Calu3 (cell line): ENCODE measurements at regions not wholly inside any gene's neighbourhood (a gene's known extent, or its start where the extent isn't known, plus 50 kb on each side); places are given as distances from the start of the nearest gene placed in this dataset.

Experiments
- BruUV-seq: library from RNA; stranded (reverse); fragments of 400-500 nt; replicated peaks from 2 replicates; lab custom pipeline; 2021; lab: Mats Ljungman, UMichigan
- CTCF ChIA-PET: fragments of 300-600 bp; sonication (Branson Sonifier 250); formaldehyde crosslinking; loops from one replicate; lab custom pipeline; 2022; ENCODE audit warnings: antibody characterized with exemption; lab: Charles Lee
- DNase-seq: peaks from one replicate; pipeline ENCODE4 v3.0.0; 2022
- H3K27ac Mint-ChIP-seq: one replicate; pipeline ENCODE4 v1.8.0; 2022; ENCODE audit warnings: mixed read lengths; ENCODE audit not compliant: unreplicated experiment
- H3K27me3 Mint-ChIP-seq: one replicate; pipeline ENCODE4 v1.8.0; 2022; ENCODE audit warnings: mixed read lengths; ENCODE audit not compliant: unreplicated experiment
- H3K36me3 Mint-ChIP-seq: one replicate; pipeline ENCODE4 v1.8.0; 2022; ENCODE audit warnings: mild to moderate bottlenecking, moderate library complexity, mixed read lengths; ENCODE audit not compliant: insufficient read depth, unreplicated experiment
- H3K4me1 Mint-ChIP-seq: one replicate; pipeline ENCODE4 v1.8.0; 2022; ENCODE audit warnings: mild to moderate bottlenecking, low read depth, mixed read lengths; ENCODE audit not compliant: unreplicated experiment
- H3K4me3 Mint-ChIP-seq: one replicate; pipeline ENCODE4 v1.8.0; 2022; ENCODE audit warnings: mild to moderate bottlenecking, low read depth, moderate library complexity, mixed read lengths; ENCODE audit not compliant: unreplicated experiment
- H3K9me3 Mint-ChIP-seq: one replicate; pipeline ENCODE4 v1.8.0; 2022; ENCODE audit warnings: low read depth, mixed read lengths; ENCODE audit not compliant: unreplicated experiment
- CTCF ChIP-seq: fragments of 200-600 bp; IDR thresholded peaks from one replicate; pipeline ENCODE4 v1.8.0; 2022; ENCODE audit warnings: antibody characterized with exemption; ENCODE audit not compliant: unreplicated experiment
- intact Hi-C: fragments of 100-400 bp; cut with micrococcal nuclease; formaldehyde crosslinking; loops from one replicate; pipeline ENCODE4 v1.10.0; 2022; ENCODE audit not compliant: unreplicated experiment

- Mint-ChIP-seq H3K9me3 (no peaks in the 10 kb centered on the region), H3K27me3 (no peaks in the 10 kb centered on the region), H3K4me1 (peaks cover 5% of the 10 kb centered on the region), H3K4me3 (no peak overlapping the region), H3K27ac (no peak overlapping the region), H3K36me3 (no peaks in the 10 kb centered on the region)
- no peak for DNase-seq
- CTCF ChIA-PET: interaction anchor here (1.1 to 2.1 kb wide), 2 partner anchors 218 to 242 kb away, joined by 3 to 9 read pairs; no protein-coding TSS in a partner anchor
- no peak for TF ChIP-seq CTCF
- intact Hi-C loops: loop anchor here (1.0 to 10.0 kb wide), 3 partner anchors 242 to 410 kb away; no protein-coding TSS in a partner anchor
- no TSS peak for BruUV-seq
Observed at GRCh38 chr5:103474677-103475076, 87.9 kb downstream of the NUDT12 start.

- intact Hi-C loops: loop anchor here (10.0 kb wide), 2 partner anchors 319 to 409 kb away; no protein-coding TSS in a partner anchor
- CTCF ChIA-PET: no interaction called here
- H3K27ac Mint-ChIP-seq: no peak overlapping the region
Observed at GRCh38 chr5:103473725-103474124, 88.9 kb downstream of the NUDT12 start.

GRCh38 chr5:103472830-103473229 lies 89.8 kb downstream of the NUDT12 start:
- peaks cover 14% of the 10 kb centered on the region for H3K4me1 Mint-ChIP-seq
- H3K9me3 Mint-ChIP-seq: no peaks in the 10 kb centered on the region
- CTCF ChIA-PET: no interaction called here
- H3K27me3 Mint-ChIP-seq: no peaks in the 10 kb centered on the region
- no peak overlapping the region for H3K27ac Mint-ChIP-seq
- no peaks in the 10 kb centered on the region for H3K36me3 Mint-ChIP-seq
- intact Hi-C loops: loop anchor here (10.0 kb wide), 2 partner anchors 318 to 408 kb away; no protein-coding TSS in a partner anchor
- no TSS peak for BruUV-seq
- DNase-seq: no peak
- no peak overlapping the region for H3K4me3 Mint-ChIP-seq
- no peak for TF ChIP-seq CTCF

More at GRCh38 chr5:103473725-103474124, 88.9 kb downstream of the NUDT12 start:
- TF ChIP-seq CTCF: no peak
- Mint-ChIP-seq H3K27me3 (no peaks in the 10 kb centered on the region), H3K4me3 (no peak overlapping the region), H3K36me3 (no peaks in the 10 kb centered on the region), H3K4me1 (peaks cover 14% of the 10 kb centered on the region), H3K9me3 (no peaks in the 10 kb centered on the region)
- no TSS peak for BruUV-seq
- DNase-seq: no peak

- no peak for TF ChIP-seq CTCF
- H3K4me3 Mint-ChIP-seq: no peak overlapping the region
- H3K9me3 Mint-ChIP-seq: no peaks in the 10 kb centered on the region
- peaks cover 14% of the 10 kb centered on the region for H3K4me1 Mint-ChIP-seq
- CTCF ChIA-PET: no interaction called here
- BruUV-seq: no TSS peak
- no peak for DNase-seq
- H3K36me3 Mint-ChIP-seq: no peaks in the 10 kb centered on the region
- no peaks in the 10 kb centered on the region for H3K27me3 Mint-ChIP-seq
- H3K27ac Mint-ChIP-seq: no peak overlapping the region
- intact Hi-C loops: loop anchor here (10.0 kb wide), 2 partner anchors 317 to 407 kb away; no protein-coding TSS in a partner anchor
Observed at GRCh38 chr5:103472265-103472664, 90.3 kb downstream of the NUDT12 start.
